Kidney epithelial cell (primary cell): ENCODE measurements at regions not wholly inside any gene's neighbourhood (a gene's known extent, or its start where the extent isn't known, plus 50 kb on each side); places are given as distances from the start of the nearest gene placed in this dataset.

Source experiments
- DNase-seq: peaks from one replicate; pipeline ENCODE4 v3.0.0-alpha.2; 2010; ENCODE audit warnings: low read depth
- H3K27me3 ChIP-seq: 2 replicates; pipeline ENCODE4 v1.6.0; 2011; ENCODE audit warnings: low read length; ENCODE audit not compliant: control insufficient read depth, insufficient read depth
- H3K36me3 ChIP-seq: 2 replicates; pipeline ENCODE4 v1.5.1; 2011; ENCODE audit warnings: low read length; ENCODE audit not compliant: control insufficient read depth, insufficient read depth
- H3K4me3 ChIP-seq: 2 replicates; pipeline ENCODE4 v1.5.1; 2011; ENCODE audit warnings: low read depth, mild to moderate bottlenecking, control low read depth, low read length
- CTCF ChIP-seq: IDR thresholded peaks from 2 replicates; pipeline ENCODE4 v1.5.1; 2011; ENCODE audit warnings: mild to moderate bottlenecking, moderate library complexity, low read length, control low read depth, inconsistent platforms; ENCODE audit not compliant: insufficient read depth, poor library complexity, severe bottlenecking

GRCh38 chr1:199778324-199778955 is 249.1 kb upstream of the NR5A2 start:
- no peak for DNase-seq
- Histone ChIP-seq H3K4me3 (no peak overlapping the region), H3K36me3 (no peaks in the 10 kb centered on the region), H3K27me3 (no peaks in the 10 kb centered on the region)
- no peak for TF ChIP-seq CTCF

GRCh38 chr1:199780091-199780490 is 247.4 kb upstream of the NR5A2 start:
- Histone ChIP-seq H3K4me3 (no peak overlapping the region), H3K27me3 (no peaks in the 10 kb centered on the region), H3K36me3 (no peaks in the 10 kb centered on the region)
- no peak for TF ChIP-seq CTCF
- DNase-seq: no peak

GRCh38 chr1:199780948-199781670 is 246.4 kb upstream of the NR5A2 start:
- H3K36me3 ChIP-seq: no peaks in the 10 kb centered on the region
- no peak for TF ChIP-seq CTCF
- H3K27me3 ChIP-seq: no peaks in the 10 kb centered on the region
- no peak for DNase-seq
- no peak overlapping the region for H3K4me3 ChIP-seq

GRCh38 chr1:199784138-199784895 is 243.2 kb upstream of the NR5A2 start:
- Histone ChIP-seq H3K27me3 (no peaks in the 10 kb centered on the region), H3K36me3 (no peaks in the 10 kb centered on the region), H3K4me3 (no peak overlapping the region)
- TF ChIP-seq CTCF: no peak
- DNase-seq: no peak

GRCh38 chr1:199786695-199787094 is 240.8 kb upstream of the NR5A2 start:
- TF ChIP-seq CTCF: no peak
- no peak for DNase-seq
- H3K36me3 ChIP-seq: no peaks in the 10 kb centered on the region

More at GRCh38 chr1:199786695-199787094, 240.8 kb upstream of the NR5A2 start:
- Histone ChIP-seq H3K4me3 (no peak overlapping the region), H3K27me3 (no peaks in the 10 kb centered on the region)
